NCI-H2196 (cell line): ENCODE measurements at regions not wholly inside any gene's neighbourhood (a gene's known extent, or its start where the extent isn't known, plus 50 kb on each side); places are given as distances from the start of the nearest gene placed in this dataset.
A peak's percentile ranks its signal among the peaks of the same experiment; 100 is the strongest.

Experiments
- DNase-seq: peaks from one replicate; lab custom pipeline; 2025; ENCODE audit not compliant: unreplicated experiment; lab: John Stamatoyannopoulos, UW

- DNase-seq, result no peak
Measured at GRCh38 chr7:125409921-125410320, 480.3 kb upstream of the POT1 start.

- DNase-seq, result no peak
Measured at GRCh38 chr7:125406111-125406510, 476.5 kb upstream of the POT1 start.

- no peak for DNase-seq
Measured at GRCh38 chr7:125399408-125399807, 469.8 kb upstream of the POT1 start.

- DNase-seq, result no peak
Measured at GRCh38 chr7:125396466-125397151, 467.0 kb upstream of the POT1 start.

- DNase-seq, result no peak
Measured at GRCh38 chr7:125391921-125392320, 462.3 kb upstream of the POT1 start.

GRCh38 chr7:125390981-125391380, 461.4 kb upstream of the POT1 start:
- no peak for DNase-seq

- no peak for DNase-seq
Measured at GRCh38 chr7:125386211-125386610, 456.6 kb upstream of the POT1 start.

GRCh38 chr7:125383324-125383723, 453.7 kb upstream of the POT1 start:
- no peak for DNase-seq

GRCh38 chr7:125382401-125382800, 452.8 kb upstream of the POT1 start:
- no peak for DNase-seq

GRCh38 chr7:125375942-125376341, 446.3 kb upstream of the POT1 start:
- no peak for DNase-seq

- DNase-seq, result no peak
Measured at GRCh38 chr7:125370502-125370901, 440.9 kb upstream of the POT1 start.

GRCh38 chr7:125363873-125364272, 434.2 kb upstream of the POT1 start:
- DNase-seq, result no peak

GRCh38 chr7:125358551-125359167, 429.0 kb upstream of the POT1 start:
- DNase-seq, result no peak

- DNase-seq, result no peak
Measured at GRCh38 chr7:125357676-125358455, 428.2 kb upstream of the POT1 start.

- DNase-seq, result no peak
Measured at GRCh38 chr7:125355899-125356298, 426.3 kb upstream of the POT1 start.

- DNase-seq, result no peak
Measured at GRCh38 chr7:125347269-125347668, 417.6 kb upstream of the POT1 start.

GRCh38 chr7:125338110-125338509, 408.5 kb upstream of the POT1 start:
- DNase-seq, result no peak

GRCh38 chr7:125336326-125336725, 406.7 kb upstream of the POT1 start:
- DNase-seq, result no peak

GRCh38 chr7:125326666-125327255, 397.1 kb upstream of the POT1 start:
- no peak for DNase-seq

GRCh38 chr7:125316466-125316865, 386.8 kb upstream of the POT1 start:
- DNase-seq, result peak; percentile 11

- no peak for DNase-seq
Measured at GRCh38 chr7:125299003-125299765, 369.6 kb upstream of the POT1 start.
